Stomach (tissue), 4 donors: ENCODE measurements at regions not wholly inside any gene's neighbourhood (a gene's known extent, or its start where the extent isn't known, plus 50 kb on each side); places are given as distances from the start of the nearest gene placed in this dataset.

Experiments used
- CTCF ChIP-seq, 7 experiments: fragments of 450-650 bp in 4 of 7; fragments of 200-600 bp in 3 of 7; sonication (generic) in 3 of 7; IDR thresholded peaks; one replicate each; pipeline ENCODE4 v1.5.1; 2016 to 2019; ENCODE audit warnings: antibody characterized with exemption in 7 of 7, control low read depth in 2 of 7, mild to moderate bottlenecking in 1 of 7
- POLR2A ChIP-seq, 4 donors: fragments of 450-650 bp; IDR thresholded peaks; one replicate each; pipeline ENCODE4 v1.6.1; 2016; ENCODE audit warnings: antibody characterized with exemption in 4 of 4, control low read depth in 2 of 4, mild to moderate bottlenecking in 1 of 4, moderate library complexity in 1 of 4

- TF ChIP-seq POLR2A (IDR thresholded peaks at IDR 0.05) (no peak), CTCF (IDR thresholded peaks at IDR 0.05) (no peak)
Observed at GRCh38 chr13:106233134-106233735, 302.2 kb downstream of the EFNB2 start.
